Middle frontal gyrus (tissue), 1 donor: ENCODE measurements at regions not wholly inside any gene's neighbourhood (a gene's known extent, or its start where the extent isn't known, plus 50 kb on each side); places are given as distances from the start of the nearest gene placed in this dataset.
"Not testable (repeated sequence)": the region's sequence is repeated elsewhere in the genome, so short reads cannot be mapped to it uniquely, and the experiment has no call there.

Source experiments
- DNase-seq: peaks from one replicate; pipeline ENCODE4 v3.0.0-alpha.2; 2015; ENCODE audit warnings: low spot score; ENCODE audit errors: extremely low spot score

GRCh38 chr6:69623357-69623756 lies 173.5 kb downstream of the LMBRD1 start:
- DNase-seq = no peak

DNA sequence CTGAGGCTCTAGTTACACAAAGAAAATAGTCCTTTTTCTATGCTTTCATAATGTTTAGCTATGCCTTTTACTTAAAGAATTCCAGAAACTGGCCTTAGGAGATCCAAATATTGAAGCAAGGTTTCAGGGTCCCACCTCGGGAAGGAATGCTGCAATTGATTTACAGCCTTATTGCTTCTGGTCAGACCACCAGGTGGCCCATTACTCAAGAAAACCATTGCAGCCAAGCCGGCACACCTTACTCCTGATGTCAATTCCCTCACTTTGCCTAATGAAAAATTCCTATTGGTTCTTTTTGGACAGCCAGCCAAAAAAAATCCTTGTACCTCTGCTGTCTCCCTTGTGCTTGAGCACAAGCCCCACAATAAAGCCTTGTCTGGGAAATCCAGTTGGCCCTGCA lies 173.9 kb downstream of the LMBRD1 start:
- no peak for DNase-seq

DNA sequence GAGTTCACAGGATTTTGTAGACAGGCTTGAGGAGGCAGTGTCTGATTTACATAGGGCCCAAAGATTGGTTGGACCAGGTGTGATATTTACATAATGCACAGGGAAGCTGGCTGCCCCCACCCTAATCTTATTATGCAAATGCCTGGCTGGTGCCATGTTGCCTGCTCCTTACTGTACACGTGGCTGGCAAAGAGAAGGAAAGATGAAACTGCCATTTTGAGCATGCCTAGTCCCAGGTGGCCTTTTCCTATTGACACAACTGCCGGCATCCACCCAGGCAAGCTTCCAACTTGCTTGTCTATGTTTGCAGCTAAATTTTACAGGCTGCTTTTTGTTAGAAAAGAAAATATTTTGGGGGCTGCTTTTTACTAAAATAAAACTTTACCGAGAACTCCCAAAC lies 174.6 kb downstream of the LMBRD1 start:
- no peak for DNase-seq

- DNase-seq = no peak
Observed at GRCh38 chr6:69617163-69617562, 179.6 kb downstream of the LMBRD1 start.

DNA sequence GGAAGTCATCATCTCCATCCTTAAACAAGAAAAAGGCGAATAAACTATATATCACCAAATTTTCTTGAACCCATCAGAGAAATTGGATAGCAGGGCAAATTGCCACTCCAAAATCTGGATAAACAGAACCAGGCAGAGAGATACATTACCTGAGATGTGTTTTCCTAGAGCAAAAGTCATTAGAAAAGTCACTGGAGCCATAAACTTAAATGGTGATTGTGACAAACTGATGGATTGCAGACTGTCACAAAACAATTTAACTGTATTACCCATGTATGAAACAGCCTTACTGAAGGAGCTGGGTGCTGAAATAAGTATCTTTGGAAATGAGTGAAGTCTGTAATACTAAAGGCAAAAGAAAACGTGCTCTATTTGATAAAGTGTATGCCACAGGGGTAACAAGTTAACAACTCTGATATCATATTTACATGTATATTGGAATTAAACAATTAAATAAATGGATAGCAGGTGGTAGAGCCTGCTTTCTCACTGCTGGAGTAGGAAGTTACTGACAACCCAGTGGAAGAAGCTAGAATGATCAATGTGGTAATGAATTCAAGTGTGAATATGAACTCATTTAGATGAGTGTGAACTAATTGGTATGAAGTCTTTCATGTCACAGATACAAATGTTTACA lies 186.9 kb downstream of the LMBRD1 start:
- DNase-seq = no peak

DNA sequence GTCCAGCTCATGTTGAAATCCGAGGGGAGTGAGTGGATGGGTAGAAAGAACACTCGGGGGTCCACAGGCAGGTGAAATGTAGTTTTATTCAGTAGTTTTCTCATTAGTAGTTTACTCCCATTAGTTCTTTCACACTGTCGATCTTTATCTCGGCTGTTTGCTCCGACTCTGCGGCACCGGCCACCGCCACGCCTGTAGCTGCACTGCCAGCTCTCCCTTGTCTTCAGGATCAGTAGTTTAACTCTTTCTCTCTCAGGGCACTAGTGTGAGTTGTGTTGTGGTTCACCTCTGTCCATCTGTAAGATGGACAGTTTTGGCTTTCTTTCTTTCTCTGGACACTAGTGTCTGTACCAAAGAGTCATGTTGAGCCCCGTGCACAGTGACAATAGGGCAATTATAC lies 195.7 kb downstream of the LMBRD1 start:
- DNase-seq = no peak

DNA sequence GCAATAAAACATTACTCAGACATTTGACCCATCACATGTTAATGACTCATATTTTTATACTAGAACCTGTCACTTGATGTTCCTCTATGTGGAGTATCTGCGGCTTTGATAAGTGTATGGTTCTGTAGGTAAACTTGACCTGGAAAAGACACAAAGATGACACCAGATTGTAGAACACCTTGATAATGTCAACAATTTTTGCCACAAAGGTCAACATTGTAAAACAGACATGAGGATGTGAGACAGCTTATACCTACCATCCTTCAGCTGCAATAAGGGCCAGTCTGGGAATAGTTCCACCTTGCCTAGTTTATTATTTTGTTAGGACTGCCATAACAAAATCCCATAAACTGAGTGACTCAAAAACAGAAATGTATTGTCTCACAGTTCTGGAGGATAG lies 202.4 kb downstream of the LMBRD1 start:
- DNase-seq = no peak

DNA sequence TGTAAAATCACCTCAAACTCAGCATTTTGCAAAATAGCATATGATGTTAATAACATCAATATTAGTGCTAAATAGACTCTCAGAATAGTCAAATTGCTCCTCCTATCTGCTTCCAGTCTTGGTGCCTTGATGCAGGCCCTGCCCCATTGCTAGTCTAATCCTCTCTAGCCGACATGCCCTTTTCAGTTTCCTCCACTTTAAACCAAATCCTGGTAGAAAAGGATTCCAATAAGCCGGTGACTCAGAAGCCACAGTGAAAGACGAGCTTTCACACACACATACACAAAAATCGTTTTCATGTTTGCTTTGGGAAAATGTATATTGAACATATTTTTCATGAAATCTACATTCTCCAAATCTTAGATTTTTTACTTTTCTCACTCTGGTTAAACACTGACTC lies 203.1 kb downstream of the LMBRD1 start:
- no peak for DNase-seq

GRCh38 chr6:69589626-69590025 lies 207.2 kb downstream of the LMBRD1 start:
- DNase-seq = no peak

- DNase-seq = no peak
Observed at GRCh38 chr6:69584913-69585729, 211.7 kb downstream of the LMBRD1 start.

DNA sequence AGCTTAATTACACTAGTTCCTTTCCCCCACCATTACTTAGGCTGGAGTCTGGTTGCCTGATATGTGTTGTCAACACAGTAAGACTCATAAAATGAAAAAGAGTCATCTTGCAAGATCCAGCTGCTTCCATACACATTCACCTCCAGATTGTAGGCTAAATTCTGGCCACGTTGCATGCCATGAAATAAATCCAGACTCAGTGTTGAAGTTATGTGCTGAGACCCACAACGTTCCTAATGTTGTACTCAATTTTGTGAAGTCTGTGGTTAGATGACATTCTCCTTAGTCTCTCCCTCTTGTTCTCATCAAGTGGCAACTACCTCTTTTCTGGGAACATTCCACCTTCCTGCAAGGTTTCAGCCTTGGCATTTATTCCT lies 212.3 kb downstream of the LMBRD1 start:
- no peak for DNase-seq

DNA sequence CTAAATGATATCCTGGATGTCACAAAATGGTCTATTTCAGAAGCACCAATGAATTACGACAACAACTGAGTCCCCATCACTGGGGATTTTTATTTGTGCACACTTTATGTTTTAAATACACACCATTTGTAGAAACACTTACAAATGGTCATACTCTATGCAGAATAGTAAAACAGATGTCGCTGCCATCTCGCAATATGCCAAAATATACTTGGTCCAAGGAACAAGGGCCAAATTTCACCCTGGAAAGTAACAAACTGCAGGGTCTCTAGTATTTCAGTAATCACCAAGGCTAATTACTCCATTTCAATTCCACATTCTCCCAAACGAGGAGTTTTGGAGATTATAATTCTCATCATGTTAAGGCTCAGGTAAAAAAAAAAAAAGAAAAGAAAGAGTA lies 215.2 kb downstream of the LMBRD1 start:
- DNase-seq = no peak

GRCh38 chr6:69580706-69581105 lies 216.1 kb downstream of the LMBRD1 start:
- no peak for DNase-seq

- DNase-seq = no peak
Observed at GRCh38 chr6:69578361-69578890, 218.4 kb downstream of the LMBRD1 start.

- DNase-seq = no peak
Observed at GRCh38 chr6:69571234-69571633, 225.6 kb downstream of the LMBRD1 start.

DNA sequence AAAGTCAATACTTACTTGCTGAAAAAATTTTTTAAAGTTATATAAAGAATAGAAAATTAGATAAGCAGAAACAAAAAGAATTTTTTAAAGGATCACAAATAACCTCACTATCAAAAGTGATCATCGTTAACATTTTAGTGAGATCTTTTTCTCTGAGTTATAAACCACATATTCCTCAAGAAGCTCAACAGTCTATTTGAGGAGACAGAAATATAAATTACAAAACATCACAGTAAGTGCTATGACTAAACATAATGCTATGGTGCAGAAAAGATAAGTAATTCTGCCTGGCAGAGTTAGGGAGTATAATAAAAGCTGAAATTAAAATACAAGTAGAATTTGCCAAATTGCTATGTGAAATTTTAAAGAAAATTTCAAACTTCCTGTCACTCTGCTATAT lies 226.7 kb downstream of the LMBRD1 start:
- DNase-seq = no peak

- not testable (repeated sequence) for DNase-seq
Observed at GRCh38 chr6:69560597-69560996, 236.2 kb downstream of the LMBRD1 start.

DNA sequence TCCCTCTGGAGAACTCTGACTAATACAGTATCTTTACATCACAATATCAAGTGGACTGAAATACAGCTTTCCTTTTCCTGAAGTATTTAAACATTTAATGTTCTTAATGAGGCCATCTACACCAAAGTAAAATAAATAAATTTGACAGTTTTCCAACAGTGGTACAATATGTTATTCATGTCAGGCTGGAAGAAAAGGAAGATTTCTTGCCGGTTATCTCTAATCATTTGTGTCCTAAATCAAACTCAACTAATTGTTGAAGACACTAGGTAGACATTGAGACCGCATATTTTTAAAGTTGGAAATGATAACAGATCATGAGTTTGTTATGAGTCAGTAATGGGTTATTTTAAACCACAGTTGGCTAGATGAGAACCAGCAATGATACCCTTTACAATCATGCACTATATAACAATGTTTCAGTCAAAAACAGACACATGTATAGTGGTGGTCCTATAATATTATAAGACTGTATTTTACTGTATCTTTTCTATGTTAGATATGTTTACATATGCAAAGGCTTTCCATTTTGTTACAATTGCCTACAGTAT lies 241.6 kb downstream of the LMBRD1 start:
- no peak for DNase-seq

DNA sequence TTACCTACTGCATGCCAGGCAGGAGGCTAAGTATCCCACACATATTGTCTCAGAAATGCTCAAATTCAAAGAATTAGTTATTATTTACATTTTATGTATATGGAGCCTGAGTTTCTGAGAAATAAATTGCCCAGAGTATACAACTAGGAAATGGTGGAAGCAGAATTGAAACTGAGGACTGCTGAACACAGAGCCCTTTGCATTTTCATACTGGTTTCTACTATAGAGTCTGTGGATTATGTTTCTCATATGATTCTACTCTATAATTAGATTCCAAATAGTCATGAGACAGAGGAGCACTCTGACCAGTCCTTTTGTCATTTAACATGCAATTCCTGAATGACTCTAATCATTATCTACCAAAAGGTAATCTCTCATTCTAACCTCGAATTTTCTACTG lies 254.3 kb downstream of the LMBRD1 start:
- DNase-seq = no peak

- no peak for DNase-seq
Observed at GRCh38 chr6:69527921-69528476, 268.8 kb downstream of the LMBRD1 start.

- DNase-seq = not testable (repeated sequence)
Observed at GRCh38 chr6:69515480-69515879, 281.3 kb downstream of the LMBRD1 start.

GRCh38 chr6:69494595-69494994 lies 302.2 kb downstream of the LMBRD1 start:
- DNase-seq = no peak
